ENCODE measurements at regions not wholly inside any gene's neighbourhood (a gene's known extent, or its start where the extent isn't known, plus 50 kb on each side); places are given as distances from the start of the nearest gene placed in this dataset.

DNA sequence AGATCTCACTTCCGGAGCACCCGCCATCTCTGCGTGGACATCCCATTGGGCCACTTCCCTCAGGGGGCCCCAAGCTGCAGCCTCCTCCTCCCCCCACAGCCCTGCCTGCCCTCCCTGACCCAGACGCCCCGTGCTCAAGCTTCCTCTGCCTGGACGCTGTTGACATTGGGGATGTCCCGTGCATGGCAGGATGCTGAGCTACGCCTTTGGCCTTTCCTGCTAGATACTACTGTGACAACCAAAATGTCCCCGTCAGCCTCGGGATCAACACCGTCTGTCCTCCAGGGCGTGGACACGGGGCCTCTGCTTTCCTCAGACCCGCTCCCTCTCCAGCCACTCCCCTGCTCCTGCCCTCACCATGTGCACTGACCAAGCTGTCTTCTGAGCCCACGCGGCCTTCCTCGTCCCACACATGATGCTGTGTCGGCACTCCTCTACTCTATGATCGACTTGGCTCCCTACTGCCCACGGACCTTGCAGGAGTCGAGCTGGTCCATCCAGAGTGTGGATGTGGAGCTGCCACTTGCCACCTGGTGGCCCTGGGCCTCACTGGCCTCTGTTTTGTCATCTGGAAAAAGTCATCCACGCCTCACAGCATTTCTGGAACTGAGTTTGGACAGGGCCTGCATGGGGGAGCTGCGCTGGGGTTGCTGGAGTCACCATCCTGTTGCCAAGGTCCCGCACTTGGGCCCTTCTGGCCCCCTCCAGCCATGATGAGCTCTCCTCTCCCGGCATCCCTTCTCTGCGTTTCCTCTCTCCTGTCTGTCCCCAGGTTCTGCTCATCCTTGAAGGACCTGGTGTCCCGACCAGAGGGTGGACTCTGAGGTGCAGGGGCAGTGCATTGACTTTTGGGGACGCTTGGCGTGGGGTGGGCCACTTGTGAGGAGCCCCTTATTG is 221.7 kb upstream of the CIBAR2 start:
- Histone ChIP-seq H3K4ac (ENCODE audit: low read depth, low read length) (no peak overlapping the region), H2AK5ac (ENCODE audit: insufficient read length, low read length) (no peak overlapping the region), H2AFZ (ENCODE audit: low read length) (no peak overlapping the region), H3K23me2 (ENCODE audit: insufficient read length, low read depth, low read length, poor library complexity, severe bottlenecking) (peaks cover 12% of the 10 kb centered on the region), H3K27ac (ENCODE audit: insufficient read length, low read depth, low read length) (no peak overlapping the region), H2BK12ac (ENCODE audit: insufficient read length, low read depth, low read length) (no peak overlapping the region), H3K14ac (ENCODE audit: insufficient read depth, low read length) (no peak overlapping the region; the same call in 1 of the 2 replicates), H2BK120ac (ENCODE audit: low read depth, low read length, poor library complexity, severe bottlenecking) (no peak overlapping the region), H3K56ac (ENCODE audit: insufficient read length, low read depth, low read length) (no peak overlapping the region), H4K5ac (ENCODE audit: insufficient read length, low read depth, low read length) (no peak overlapping the region), H2BK20ac (ENCODE audit: low read depth, low read length, poor library complexity, severe bottlenecking) (no peak overlapping the region), H4K20me1 (ENCODE audit: control insufficient read depth, insufficient read depth, insufficient read length) (peaks cover 2% of the 10 kb centered on the region), H3K4me1 (ENCODE audit: insufficient read depth, low read length) (peaks cover 4% of the 10 kb centered on the region), H3K9me3 (ENCODE audit: control insufficient read depth, low read depth, low read length) (no peaks in the 10 kb centered on the region), H4K8ac (replicated peaks; ENCODE audit: insufficient read length, low read depth, low read length) (no peak overlapping the region), H3K9ac (ENCODE audit: extremely low read depth, insufficient read length, low read length) (no peak overlapping the region), H3K79me1 (ENCODE audit: insufficient read depth, low read depth, low read length, poor library complexity, severe bottlenecking) (no peaks in the 10 kb centered on the region), H3T11ph (ENCODE audit: low read length) (no peak overlapping the region), H2BK5ac (ENCODE audit: insufficient read length, low read length) (no peak overlapping the region), H3K23ac (ENCODE audit: insufficient read length, low read depth, low read length) (no peak overlapping the region), H3K27me3 (ENCODE audit: insufficient read depth, low read length) (peaks cover 23% of the 10 kb centered on the region; the same call in 1 of the 2 replicates), H3K4me2 (ENCODE audit: insufficient read depth, insufficient read length, low read length) (peak overlapping the region; percentile 66), H3K79me2 (ENCODE audit: insufficient read depth, low read length) (no peaks in the 10 kb centered on the region; the same call in 1 of the 2 replicates), H2BK15ac (ENCODE audit: low read depth, low read length) (no peak overlapping the region), H4K91ac (ENCODE audit: insufficient read length, low read depth, low read length) (no peak overlapping the region), H3K18ac (ENCODE audit: insufficient read length, low read depth, low read length) (no peak overlapping the region)
- no peak for DNase-seq
- TF ChIP-seq CTCF (conservative IDR thresholded peaks at IDR 0.05): no peak
- peak overlapping the region in 1 of 2 experiments; percentile 70; a peak in 3 of 5 replicates for H3K4me3 Mint-ChIP-seq
- H3K4me1 Mint-ChIP-seq: peaks cover 48 to 57% of the 10 kb centered on the region in 2 experiments
- H3K9me3 Mint-ChIP-seq: peaks cover 3 to 7% of the 10 kb centered on the region in 2 experiments; a peak in 4 of 5 replicates
- no peak overlapping the region for H3K27ac Mint-ChIP-seq
- no CpG with 5 or more reads among the region's 29 CpGs for WGBS (ENCODE audit: extremely low coverage, insufficient read length, low lambda C conversion rate)
- H3K36me3 Mint-ChIP-seq (ENCODE audit: insufficient read depth in 1 of 3, low read depth in 3 of 3): peaks cover 0 to 7% (median 7%) of the 10 kb centered on the region in 3 experiments; a peak in 3 of 7 replicates
- H3K27me3 Mint-ChIP-seq (ENCODE audit: low read depth): peaks cover 85% of the 10 kb centered on the region

All from H9 (cell line).